A549 (cell line): ENCODE measurements at regions not wholly inside any gene's neighbourhood (a gene's known extent, or its start where the extent isn't known, plus 50 kb on each side); places are given as distances from the start of the nearest gene placed in this dataset.

ENCODE experiments used
- CHD4 ChIP-seq: fragments of 200-600 bp; sonication (generic); IDR thresholded peaks from 2 replicates; pipeline ENCODE4 v1.6.1; 2016; ENCODE audit warnings: antibody characterized with exemption, mild to moderate bottlenecking, borderline replicate concordance
- GATA3 ChIP-seq: IDR thresholded peaks from 2 replicates; pipeline ENCODE4 v1.6.1; 2012; ENCODE audit warnings: borderline replicate concordance
- HMGXB4 ChIP-seq: fragments of 250-450 bp; sonication (Bioruptor Pico); IDR thresholded peaks from 2 replicates; pipeline ENCODE4 v1.5.0; 2021; ENCODE audit warnings: mild to moderate bottlenecking, moderate library complexity, borderline replicate concordance
- JUN ChIP-seq, 2 experiments: fragments of >200 bp; sonication (Bioruptor Twin); formaldehyde crosslinking; IDR thresholded peaks; 2 replicates in 1 of 2; 3 replicates in 1 of 2; pipeline ENCODE4 v1.6.1; 2016 to 2017
- PHF8 ChIP-seq: fragments of 200-600 bp; sonication (generic); IDR thresholded peaks from 2 replicates; pipeline ENCODE4 v1.6.1; 2016; ENCODE audit warnings: low read depth, mild to moderate bottlenecking, antibody characterized with exemption, moderate library complexity, borderline replicate concordance
- POLR2A ChIP-seq: IDR thresholded peaks from 2 replicates; pipeline ENCODE4 v1.6.1; 2012; ENCODE audit warnings: mild to moderate bottlenecking, low read length
- POLR2AphosphoS2 ChIP-seq: conservative IDR thresholded peaks from 2 replicates; pipeline ENCODE4 v1.6.1; 2012; ENCODE audit warnings: low read length, improper control_type of control experiment, inconsistent platforms
- TF ChIP-seq, protein P1 (sequence below): fragments of >200 bp; sonication (Bioruptor Twin); formaldehyde crosslinking; IDR thresholded peaks from 3 replicates; pipeline ENCODE4 v1.5.1; 2016

- no peak for TF ChIP-seq JUN (IDR thresholded peaks at IDR 0.05)
- TF ChIP-seq PHF8: no peak
- TF ChIP-seq, protein P1, sequence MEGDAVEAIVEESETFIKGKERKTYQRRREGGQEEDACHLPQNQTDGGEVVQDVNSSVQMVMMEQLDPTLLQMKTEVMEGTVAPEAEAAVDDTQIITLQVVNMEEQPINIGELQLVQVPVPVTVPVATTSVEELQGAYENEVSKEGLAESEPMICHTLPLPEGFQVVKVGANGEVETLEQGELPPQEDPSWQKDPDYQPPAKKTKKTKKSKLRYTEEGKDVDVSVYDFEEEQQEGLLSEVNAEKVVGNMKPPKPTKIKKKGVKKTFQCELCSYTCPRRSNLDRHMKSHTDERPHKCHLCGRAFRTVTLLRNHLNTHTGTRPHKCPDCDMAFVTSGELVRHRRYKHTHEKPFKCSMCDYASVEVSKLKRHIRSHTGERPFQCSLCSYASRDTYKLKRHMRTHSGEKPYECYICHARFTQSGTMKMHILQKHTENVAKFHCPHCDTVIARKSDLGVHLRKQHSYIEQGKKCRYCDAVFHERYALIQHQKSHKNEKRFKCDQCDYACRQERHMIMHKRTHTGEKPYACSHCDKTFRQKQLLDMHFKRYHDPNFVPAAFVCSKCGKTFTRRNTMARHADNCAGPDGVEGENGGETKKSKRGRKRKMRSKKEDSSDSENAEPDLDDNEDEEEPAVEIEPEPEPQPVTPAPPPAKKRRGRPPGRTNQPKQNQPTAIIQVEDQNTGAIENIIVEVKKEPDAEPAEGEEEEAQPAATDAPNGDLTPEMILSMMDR: no peak
- no peak for TF ChIP-seq POLR2A
- TF ChIP-seq CHD4: no peak
- TF ChIP-seq POLR2AphosphoS2: no peak
- no peak for TF ChIP-seq GATA3
- TF ChIP-seq HMGXB4 (CRISPR knock-in tag): no peak
These were observed 287.6 kb upstream of the MSX2 start for GRCh38 chr5:174436750-174437149.
